ENCODE measurements at regions not wholly inside any gene's neighbourhood (a gene's known extent, or its start where the extent isn't known, plus 50 kb on each side); places are given as distances from the start of the nearest gene placed in this dataset.

- no peak overlapping the region for H3K4me2 ChIP-seq (ENCODE audit: low read length)
- H3K27me3 ChIP-seq (ENCODE audit: insufficient read depth, low read length) = peaks cover 14% of the 10 kb centered on the region
- intact Hi-C loops (cut with micrococcal nuclease) = no loop called here
- no peak overlapping the region for H2AFZ ChIP-seq (ENCODE audit: low read depth, low read length, poor library complexity, severe bottlenecking)
- no peaks in the 10 kb centered on the region for H3K36me3 ChIP-seq (ENCODE audit: control insufficient read depth in 1 of 2, insufficient read depth in 2 of 2, low read length in 2 of 2)
- TF ChIP-seq CEBPB (IDR thresholded peaks at IDR 0.05; ENCODE audit: low read depth) = no peak
- TF ChIP-seq FOSL1 (IDR thresholded peaks at IDR 0.05; ENCODE audit: low read depth) = no peak
- no peak for TF ChIP-seq EGR1 (IDR thresholded peaks at IDR 0.05; ENCODE audit: low read depth)
- no peak for TF ChIP-seq JUND (IDR thresholded peaks at IDR 0.05)
- no peak for TF ChIP-seq ZFX (IDR thresholded peaks at IDR 0.05)
- TF ChIP-seq POLR2A (IDR thresholded peaks at IDR 0.05; ENCODE audit: borderline replicate concordance, extremely low read depth, insufficient read depth, insufficient read length) = no peak
- no peak for TF ChIP-seq CBX3 (IDR thresholded peaks at IDR 0.05; ENCODE audit: low read depth)
- no peak for TF ChIP-seq SIN3A (IDR thresholded peaks at IDR 0.05; ENCODE audit: low read depth)
- no peak for TF ChIP-seq SP1 (IDR thresholded peaks at IDR 0.05; ENCODE audit: low read depth)
- no peak for TF ChIP-seq MAX (IDR thresholded peaks at IDR 0.05)
- TF ChIP-seq EZH2 (IDR thresholded peaks at IDR 0.05) = no peak
- TF ChIP-seq SRF (IDR thresholded peaks at IDR 0.05; ENCODE audit: low read depth) = no peak
- no peak overlapping the region for H3K4me3 ChIP-seq (replicated peaks in 1 of 2; ENCODE audit: low read depth in 1 of 2, low read length in 2 of 2)
- H3K79me2 ChIP-seq (ENCODE audit: insufficient read depth, low read length) = no peaks in the 10 kb centered on the region
- no peaks in the 10 kb centered on the region for H3K9me3 ChIP-seq (ENCODE audit: control insufficient read depth in 1 of 2, insufficient read depth in 1 of 2, low read depth in 1 of 2, low read length in 2 of 2)
- H3K9me2 ChIP-seq (ENCODE audit: insufficient read depth) = no peaks in the 10 kb centered on the region
- no peaks in the 10 kb centered on the region for H3K4me1 ChIP-seq (ENCODE audit: control insufficient read depth in 1 of 2, insufficient read depth in 2 of 2, low read length in 2 of 2)
- no TSS peak for BruUV-seq (replicated peaks)
- ChIA-PET POLR2A (no interaction called here), RAD21 (ENCODE audit: low non-redundant PET in 1 of 2, low total read pairs in 2 of 2, uncharacterized antibody in 2 of 2, unreplicated experiment in 2 of 2) (no interaction called here), CTCF (no interaction called here)
- H4K20me1 ChIP-seq (ENCODE audit: insufficient read depth) = no peaks in the 10 kb centered on the region
- H3K27ac ChIP-seq (ENCODE audit: low read depth, low read length) = no peak overlapping the region
- ATAC-seq (no peak), DNase-seq (ENCODE audit: low read depth, low spot score) (no peak)
- no peak overlapping the region for H3K9ac ChIP-seq (ENCODE audit: low read length)
These were observed 174.9 kb downstream of the NSG2 start for GRCh38 chr5:174220417-174220816.

- H3K4me3 ChIP-seq (replicated peaks in 1 of 2; ENCODE audit: low read depth in 1 of 2, low read length in 2 of 2) = no peak overlapping the region
- no peak overlapping the region for H3K9ac ChIP-seq (ENCODE audit: low read length)
- ChIA-PET CTCF (no interaction called here), POLR2A (no interaction called here), RAD21 (ENCODE audit: low non-redundant PET in 1 of 2, low total read pairs in 2 of 2, uncharacterized antibody in 2 of 2, unreplicated experiment in 2 of 2) (no interaction called here)
- no peaks in the 10 kb centered on the region for H3K4me1 ChIP-seq (ENCODE audit: control insufficient read depth in 1 of 2, insufficient read depth in 2 of 2, low read length in 2 of 2)
- no peak overlapping the region for H2AFZ ChIP-seq (ENCODE audit: low read depth, low read length, poor library complexity, severe bottlenecking)
- TF ChIP-seq FOSL1 (IDR thresholded peaks at IDR 0.05; ENCODE audit: low read depth) (no peak), JUND (IDR thresholded peaks at IDR 0.05) (no peak), ATF3 (IDR thresholded peaks at IDR 0.05) (no peak), REST (IDR thresholded peaks at IDR 0.05; ENCODE audit: low read depth) (no peak), CBX3 (IDR thresholded peaks at IDR 0.05; ENCODE audit: low read depth) (no peak), CTCF (IDR thresholded peaks at IDR 0.05 in 2 of 3, conservative IDR thresholded peaks at IDR 0.05 in 1 of 3; ENCODE audit: borderline replicate concordance in 1 of 3, insufficient read depth in 1 of 3, low read depth in 2 of 3, low read length in 2 of 3) (no peak), MAX (IDR thresholded peaks at IDR 0.05) (no peak)
- intact Hi-C loops (cut with micrococcal nuclease) = no loop called here
- peaks cover 15% of the 10 kb centered on the region for H3K27me3 ChIP-seq (ENCODE audit: insufficient read depth, low read length)
- no peak overlapping the region for H3K27ac ChIP-seq (ENCODE audit: low read depth, low read length)
- no peaks in the 10 kb centered on the region for H4K20me1 ChIP-seq (ENCODE audit: insufficient read depth)
- H3K9me3 ChIP-seq (ENCODE audit: control insufficient read depth in 1 of 2, insufficient read depth in 1 of 2, low read depth in 1 of 2, low read length in 2 of 2) = no peaks in the 10 kb centered on the region
- H3K4me2 ChIP-seq (ENCODE audit: low read length) = no peak overlapping the region
- H3K9me2 ChIP-seq (ENCODE audit: insufficient read depth) = no peaks in the 10 kb centered on the region
- DNase-seq (ENCODE audit: low read depth, low spot score) = no peak
- no TSS peak for BruUV-seq (replicated peaks)
- no peaks in the 10 kb centered on the region for H3K79me2 ChIP-seq (ENCODE audit: insufficient read depth, low read length)
- ATAC-seq = no peak
- no peaks in the 10 kb centered on the region for H3K36me3 ChIP-seq (ENCODE audit: control insufficient read depth in 1 of 2, insufficient read depth in 2 of 2, low read length in 2 of 2)
These were observed 175.9 kb downstream of the NSG2 start for GRCh38 chr5:174221436-174221835.

Data from HCT116 (cell line).